A673 (cell line): ENCODE measurements at regions not wholly inside any gene's neighbourhood (a gene's known extent, or its start where the extent isn't known, plus 50 kb on each side); places are given as distances from the start of the nearest gene placed in this dataset.

Source experiments
- BruUV-seq: library from RNA; stranded (reverse); fragments of 400-500 nt; replicated peaks from 2 replicates; lab custom pipeline; 2021; lab: Mats Ljungman, UMichigan
- CTCF ChIA-PET: fragments of 300-600 bp; sonication (Branson Sonifier 250); formaldehyde crosslinking; loops from one replicate; lab custom pipeline; 2022; ENCODE audit warnings: antibody characterized with exemption; lab: Charles Lee
- POLR2A ChIA-PET: fragments of 300-600 bp; sonication (Branson Sonifier 250); formaldehyde crosslinking; loops from one replicate; lab custom pipeline; 2022; ENCODE audit warnings: antibody characterized with exemption; ENCODE audit not compliant: low non-redundant PET; lab: Charles Lee
- DNase-seq: peaks from one replicate; pipeline ENCODE4 v3.0.0-alpha.2; 2015; ENCODE audit warnings: low spot score
- H3K27ac ChIP-seq: fragments of 200-600 bp; sonication (generic); 2 replicates; pipeline ENCODE4 v1.5.1; 2016; ENCODE audit warnings: mixed run types, low read depth, mild to moderate bottlenecking, mixed read lengths, antibody characterized with exemption, low read length; ENCODE audit not compliant: poor library complexity, severe bottlenecking
- H3K27me3 ChIP-seq: fragments of 200-600 bp; sonication (generic); replicated peaks from 2 replicates; pipeline ENCODE4 v1.6.1; 2017; ENCODE audit warnings: mixed run types, low read depth, mild to moderate bottlenecking, mixed read lengths, antibody characterized with exemption, low read length; ENCODE audit not compliant: insufficient read depth, poor library complexity
- H3K36me3 ChIP-seq: fragments of 200-600 bp; sonication (generic); 2 replicates; pipeline ENCODE4 v1.6.1; 2016; ENCODE audit warnings: mixed run types, mild to moderate bottlenecking, mixed read lengths, antibody characterized with exemption, low read length; ENCODE audit not compliant: insufficient read depth, poor library complexity, severe bottlenecking
- H3K4me1 ChIP-seq: fragments of 200-600 bp; sonication (generic); 2 replicates; pipeline ENCODE4 v1.6.1; 2017; ENCODE audit warnings: mixed run types, mild to moderate bottlenecking, mixed read lengths, antibody characterized with exemption, low read length; ENCODE audit not compliant: insufficient read depth, poor library complexity, severe bottlenecking
- H3K4me3 ChIP-seq: fragments of 200-600 bp; sonication (generic); 2 replicates; pipeline ENCODE4 v1.5.1; 2016; ENCODE audit warnings: low read depth, mixed run types, mild to moderate bottlenecking, mixed read lengths, low read length; ENCODE audit not compliant: poor library complexity, severe bottlenecking
- H3K9me3 ChIP-seq: fragments of 200-600 bp; sonication (generic); 2 replicates; pipeline ENCODE4 v1.6.1; 2016; ENCODE audit warnings: mixed run types, low read depth, mild to moderate bottlenecking, mixed read lengths, antibody characterized with exemption, low read length; ENCODE audit not compliant: poor library complexity, severe bottlenecking
- CTCF ChIP-seq: fragments of 300-800, 200-600 bp; sonication (generic); conservative IDR thresholded peaks from 2 replicates; pipeline ENCODE4 v1.5.1; 2017; ENCODE audit warnings: low read depth, mild to moderate bottlenecking, antibody characterized with exemption, low read length, moderate library complexity, mixed read lengths
- EZH2 ChIP-seq: fragments of 200-600 bp; sonication (generic); IDR thresholded peaks from 2 replicates; pipeline ENCODE4 v1.6.1; 2017; ENCODE audit warnings: borderline replicate concordance, low read depth, mild to moderate bottlenecking, mixed read lengths, antibody characterized with exemption, low read length; ENCODE audit not compliant: poor library complexity, severe bottlenecking
- intact Hi-C: fragments of 100-400 bp; cut with micrococcal nuclease; formaldehyde crosslinking; loops from one replicate; pipeline ENCODE4 v1.10.0; 2022; ENCODE audit not compliant: unreplicated experiment

GRCh38 chr5:173833196-173833985 is 54.8 kb upstream of the CPEB4 start:
- no peak for DNase-seq
- no peak for TF ChIP-seq EZH2
- TF ChIP-seq CTCF = no peak
- no peaks in the 10 kb centered on the region for H3K4me1 ChIP-seq
- intact Hi-C loops = no loop called here
- CTCF ChIA-PET = no interaction called here
- no TSS peak for BruUV-seq
- H3K27ac ChIP-seq = no peak overlapping the region
- no peak overlapping the region for H3K4me3 ChIP-seq
- no peaks in the 10 kb centered on the region for H3K36me3 ChIP-seq
- POLR2A ChIA-PET = no interaction called here
- H3K9me3 ChIP-seq = no peaks in the 10 kb centered on the region
- H3K27me3 ChIP-seq = no peaks in the 10 kb centered on the region

- no TSS peak for BruUV-seq
- ChIA-PET POLR2A (no interaction called here), CTCF (no interaction called here)
- TF ChIP-seq CTCF (no peak), EZH2 (no peak)
- H3K4me1 ChIP-seq = no peaks in the 10 kb centered on the region
- no peak for DNase-seq
- H3K27me3 ChIP-seq = no peaks in the 10 kb centered on the region
- H3K4me3 ChIP-seq = no peak overlapping the region
- no peaks in the 10 kb centered on the region for H3K9me3 ChIP-seq
- H3K27ac ChIP-seq = no peak overlapping the region
- intact Hi-C loops = no loop called here
- no peaks in the 10 kb centered on the region for H3K36me3 ChIP-seq
Measured at GRCh38 chr5:173834071-173834771, 53.9 kb upstream of the CPEB4 start.

- ChIA-PET CTCF (no interaction called here), POLR2A (no interaction called here)
- Histone ChIP-seq H3K4me1 (no peaks in the 10 kb centered on the region), H3K27me3 (no peaks in the 10 kb centered on the region), H3K4me3 (no peak overlapping the region), H3K9me3 (no peaks in the 10 kb centered on the region), H3K36me3 (no peaks in the 10 kb centered on the region), H3K27ac (no peak overlapping the region)
- no peak for TF ChIP-seq EZH2
- no peak for TF ChIP-seq CTCF
- BruUV-seq = no TSS peak
- DNase-seq = no peak
- intact Hi-C loops = no loop called here
Measured at GRCh38 chr5:173835131-173835530, 53.0 kb upstream of the CPEB4 start.
